ENCODE measurements at regions not wholly inside any gene's neighbourhood (a gene's known extent, or its start where the extent isn't known, plus 50 kb on each side); places are given as distances from the start of the nearest gene placed in this dataset.

DNA sequence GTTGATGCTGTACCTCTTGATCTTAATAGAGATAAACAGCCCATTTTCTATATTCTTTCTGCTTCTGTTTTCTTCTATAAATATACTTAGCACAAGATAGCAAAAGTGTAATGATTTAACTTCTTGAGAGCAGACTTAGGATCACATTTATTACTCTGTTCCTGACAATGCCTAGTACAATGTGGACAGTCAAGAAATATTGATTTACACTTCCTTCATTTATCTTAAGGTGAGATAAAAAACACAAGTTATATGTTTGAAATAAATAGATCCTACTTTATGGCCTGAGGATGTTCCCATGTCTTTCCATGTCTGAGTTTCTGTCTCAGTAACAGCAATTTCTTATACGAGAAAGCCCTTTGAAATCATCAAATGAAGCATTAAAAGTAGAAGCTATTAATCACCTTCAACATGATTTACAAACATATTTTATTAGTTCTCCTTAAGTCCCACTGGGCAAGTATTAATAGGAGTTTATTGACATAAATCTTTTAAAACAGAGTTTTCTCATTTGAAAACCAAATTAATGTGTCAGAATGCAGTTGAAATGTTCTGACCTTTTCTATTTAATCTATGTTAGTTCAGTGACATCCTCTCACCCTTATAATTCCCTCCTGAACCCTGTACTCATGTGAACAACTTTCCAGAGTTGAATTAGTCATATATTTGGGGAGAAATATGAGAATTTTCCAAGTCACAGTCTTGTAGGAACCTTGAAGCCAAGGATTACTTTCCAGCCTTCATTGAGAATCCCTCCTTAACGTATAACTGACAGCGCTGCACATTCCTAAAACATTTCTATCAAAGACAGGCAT, 1611.7 kb upstream of the TENM4 start:
- no peak overlapping the region for H3K4me3 ChIP-seq
- no peaks in the 10 kb centered on the region for H3K27me3 ChIP-seq
- H3K79me2 ChIP-seq: no peaks in the 10 kb centered on the region
- H2AFZ ChIP-seq: no peak overlapping the region
- TF ChIP-seq EZH2phosphoT487 (IDR thresholded peaks at IDR 0.05; ENCODE audit: low read depth, severe bottlenecking, unreplicated experiment) (no peak), CTCF (IDR thresholded peaks at IDR 0.05; ENCODE audit: poor library complexity) (no peak), EZH2 (IDR thresholded peaks at IDR 0.05; ENCODE audit: borderline replicate concordance) (no peak)
- H3K9me2 ChIP-seq (replicated peaks; ENCODE audit: insufficient read depth): no peaks in the 10 kb centered on the region
- DNase-seq (ENCODE audit: low spot score): no peak
- H4K20me1 ChIP-seq (ENCODE audit: insufficient read depth, poor library complexity, severe bottlenecking): no peaks in the 10 kb centered on the region
- no peak overlapping the region for H3K4me2 ChIP-seq
- H3K4me1 ChIP-seq (ENCODE audit: insufficient read depth): no peaks in the 10 kb centered on the region
- no peaks in the 10 kb centered on the region for H3K36me3 ChIP-seq (replicated peaks; ENCODE audit: insufficient read depth, low read depth)
- no peaks in the 10 kb centered on the region for H3K9me3 ChIP-seq (ENCODE audit: low read depth)
- H3K27ac ChIP-seq: no peak overlapping the region
- WGBS (ENCODE audit: low lambda C conversion rate, missing lambda C conversion rate): 84% methylated on average over 3 of the region's 3 CpGs

DNA sequence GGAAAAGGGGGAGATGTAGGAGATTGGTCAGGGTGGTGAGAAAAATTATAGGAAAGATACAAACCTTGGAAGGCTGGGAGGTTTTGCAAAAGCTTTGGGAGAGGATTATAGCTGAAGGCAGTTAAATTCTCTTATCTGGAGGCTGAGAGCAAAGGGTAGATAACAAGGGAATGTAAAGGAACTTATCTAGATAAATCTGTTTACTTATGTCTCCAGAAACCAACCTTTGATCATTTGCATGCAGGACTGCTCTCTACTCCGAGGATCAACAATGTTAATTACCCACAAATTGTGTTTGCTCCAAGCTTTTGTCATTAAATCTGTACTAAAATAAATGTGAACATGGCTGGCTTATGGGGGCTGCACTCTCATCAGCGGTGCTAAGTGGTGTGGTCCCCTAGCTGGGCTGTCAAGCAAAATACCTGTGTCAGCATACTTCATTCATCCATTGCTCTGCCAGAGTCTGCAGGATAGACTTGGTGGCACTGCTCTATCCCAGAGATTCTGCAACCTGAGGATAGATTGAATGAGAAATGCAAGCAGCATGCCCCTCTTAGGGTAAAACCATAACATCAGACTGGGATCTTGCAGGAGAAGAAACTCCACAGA, 1599.2 kb upstream of the TENM4 start:
- Histone ChIP-seq H3K4me3 (no peak overlapping the region), H3K79me2 (no peaks in the 10 kb centered on the region), H3K4me2 (peak overlapping the region; percentile 55), H3K4me1 (ENCODE audit: insufficient read depth) (peaks cover 30% of the 10 kb centered on the region), H3K9me3 (ENCODE audit: low read depth) (peaks cover 5% of the 10 kb centered on the region), H2AFZ (no peak overlapping the region), H4K20me1 (ENCODE audit: insufficient read depth, poor library complexity, severe bottlenecking) (no peaks in the 10 kb centered on the region), H3K9me2 (replicated peaks; ENCODE audit: insufficient read depth) (no peaks in the 10 kb centered on the region), H3K36me3 (replicated peaks; ENCODE audit: insufficient read depth, low read depth) (no peaks in the 10 kb centered on the region), H3K27me3 (no peaks in the 10 kb centered on the region), H3K27ac (peak overlapping the region; percentile 32)
- DNase-seq (ENCODE audit: low spot score): peak; percentile 18
- TF ChIP-seq EZH2 (IDR thresholded peaks at IDR 0.05; ENCODE audit: borderline replicate concordance) (no peak), CTCF (IDR thresholded peaks at IDR 0.05; ENCODE audit: poor library complexity) (no peak), EZH2phosphoT487 (IDR thresholded peaks at IDR 0.05; ENCODE audit: low read depth, severe bottlenecking, unreplicated experiment) (no peak)
- WGBS (ENCODE audit: low lambda C conversion rate, missing lambda C conversion rate): 7% methylated on average over 2 of the region's 2 CpGs

- Histone ChIP-seq H3K9me3 (ENCODE audit: low read depth) (peaks cover 5% of the 10 kb centered on the region), H3K4me2 (no peak overlapping the region), H2AFZ (no peak overlapping the region), H3K9me2 (replicated peaks; ENCODE audit: insufficient read depth) (no peaks in the 10 kb centered on the region), H3K79me2 (no peaks in the 10 kb centered on the region), H3K4me3 (no peak overlapping the region), H3K27me3 (no peaks in the 10 kb centered on the region), H3K36me3 (replicated peaks; ENCODE audit: insufficient read depth, low read depth) (no peaks in the 10 kb centered on the region), H4K20me1 (ENCODE audit: insufficient read depth, poor library complexity, severe bottlenecking) (no peaks in the 10 kb centered on the region), H3K27ac (no peak overlapping the region), H3K4me1 (ENCODE audit: insufficient read depth) (peaks cover 31% of the 10 kb centered on the region)
- 67% methylated on average over 3 of the region's 3 CpGs for WGBS (ENCODE audit: low lambda C conversion rate, missing lambda C conversion rate)
- TF ChIP-seq EZH2 (IDR thresholded peaks at IDR 0.05; ENCODE audit: borderline replicate concordance) (no peak), CTCF (IDR thresholded peaks at IDR 0.05; ENCODE audit: poor library complexity) (no peak), EZH2phosphoT487 (IDR thresholded peaks at IDR 0.05; ENCODE audit: low read depth, severe bottlenecking, unreplicated experiment) (no peak)
- DNase-seq (ENCODE audit: low spot score): peak; percentile 23
These were observed 1595.5 kb upstream of the TENM4 start for GRCh38 chr11:81036168-81036870.
